ENCODE measurements at regions not wholly inside any gene's neighbourhood (a gene's known extent, or its start where the extent isn't known, plus 50 kb on each side); places are given as distances from the start of the nearest gene placed in this dataset.

- ATAC-seq (no peak), DNase-seq (ENCODE audit: low read depth, low spot score) (no peak), FAIRE-seq (no peak)
- TF ChIP-seq ZBTB33 (IDR thresholded peaks at IDR 0.05) (no peak), IRF5 (IDR thresholded peaks at IDR 0.05; ENCODE audit: borderline replicate concordance) (no peak), CREM (IDR thresholded peaks at IDR 0.05; ENCODE audit: low read depth) (0 out of 2 replicates have a peak, but pooled peaks have one; percentile 27), CREB1 (IDR thresholded peaks at IDR 0.05; ENCODE audit: low read depth) (peak; percentile 39; the same call in 1 of the 2 replicates)
- peaks cover 16% of the 10 kb centered on the region for H3K4me1 ChIP-seq (ENCODE audit: control insufficient read depth, insufficient read depth, low read length)
- no peaks in the 10 kb centered on the region for H3K36me3 ChIP-seq (ENCODE audit: control insufficient read depth in 2 of 2, insufficient read depth in 2 of 2, low read length in 1 of 2)
- H3K9ac ChIP-seq (ENCODE audit: control insufficient read depth, insufficient read depth, low read length): no peak overlapping the region
- no peak overlapping the region for H3K4me2 ChIP-seq (ENCODE audit: control insufficient read depth, insufficient read depth)
- no peaks in the 10 kb centered on the region for H3K79me2 ChIP-seq (ENCODE audit: control insufficient read depth, insufficient read depth, low read length)
- no peak overlapping the region for H3K27ac ChIP-seq (ENCODE audit: control insufficient read depth, insufficient read depth)
- no TSS peak for BruUV-seq (replicated peaks)
- CTCF ChIA-PET: no interaction called here
- SMC1A ChIA-PET (ENCODE audit: uncharacterized antibody, unreplicated experiment): interaction anchor here (0.7 to 1.1 kb wide), 3 partner anchors 9 to 40 kb away, joined by 3 to 4 read pairs (median 3); no protein-coding TSS in a partner anchor
- peaks cover 4% of the 10 kb centered on the region for H3K9me3 ChIP-seq (replicated peaks; ENCODE audit: control insufficient read depth, insufficient read depth, low read length)
- POLR2A ChIA-PET: no interaction called here
- H3K27me3 ChIP-seq (replicated peaks in 1 of 2; ENCODE audit: control insufficient read depth in 2 of 2, insufficient read depth in 2 of 2, low read length in 1 of 2): no peaks in the 10 kb centered on the region
- intact Hi-C loops (cut with micrococcal nuclease; ENCODE audit: unreplicated experiment) (no loop called here), in situ Hi-C loops (cut with MboI) (no loop called here)
- WGBS (ENCODE audit: insufficient coverage, insufficient replicate concordance, low lambda C conversion rate, missing lambda C conversion rate): 94% methylated on average over 1 of the region's 1 CpG
- no peak overlapping the region for H2AFZ ChIP-seq (ENCODE audit: control insufficient read depth, low read depth, low read length)
- no peak overlapping the region for H3K4me3 ChIP-seq
- RAD21 ChIA-PET (ENCODE audit: unreplicated experiment): no interaction called here
- H4K20me1 ChIP-seq (ENCODE audit: control insufficient read depth, insufficient read depth): no peaks in the 10 kb centered on the region
Observed at GRCh38 chr2:212728717-212729116, 190.1 kb upstream of the ERBB4 start.

All from GM12878 (cell line).